Esophagus muscularis mucosa (tissue), 4 donors: ENCODE measurements at regions not wholly inside any gene's neighbourhood (a gene's known extent, or its start where the extent isn't known, plus 50 kb on each side); places are given as distances from the start of the nearest gene placed in this dataset.

Source experiments
- EP300 ChIP-seq: sonication (generic); formaldehyde crosslinking; IDR thresholded peaks from one replicate; pipeline ENCODE4 v1.6.1; 2017; ENCODE audit warnings: antibody characterized with exemption
- POLR2A ChIP-seq: fragments of 450-650 bp; IDR thresholded peaks from one replicate; pipeline ENCODE4 v1.6.1; 2017; ENCODE audit warnings: antibody characterized with exemption, moderate library complexity, mild to moderate bottlenecking, low read depth
- POLR2AphosphoS5 ChIP-seq, 2 donors: sonication (generic); formaldehyde crosslinking; IDR thresholded peaks; one replicate each; pipeline ENCODE4 v1.6.1; 2017; ENCODE audit warnings: antibody characterized with exemption in 2 of 2
- TF ChIP-seq, protein P1 (sequence below), 3 experiments: fragments of 200-600 bp in 2 of 3; fragments of 450-650 bp in 1 of 3; sonication (generic) in 2 of 3; IDR thresholded peaks; one replicate each; pipeline ENCODE4 v1.5.1; 2017 to 2019; ENCODE audit warnings: antibody characterized with exemption in 3 of 3, mild to moderate bottlenecking in 2 of 3, moderate library complexity in 1 of 3

DNA sequence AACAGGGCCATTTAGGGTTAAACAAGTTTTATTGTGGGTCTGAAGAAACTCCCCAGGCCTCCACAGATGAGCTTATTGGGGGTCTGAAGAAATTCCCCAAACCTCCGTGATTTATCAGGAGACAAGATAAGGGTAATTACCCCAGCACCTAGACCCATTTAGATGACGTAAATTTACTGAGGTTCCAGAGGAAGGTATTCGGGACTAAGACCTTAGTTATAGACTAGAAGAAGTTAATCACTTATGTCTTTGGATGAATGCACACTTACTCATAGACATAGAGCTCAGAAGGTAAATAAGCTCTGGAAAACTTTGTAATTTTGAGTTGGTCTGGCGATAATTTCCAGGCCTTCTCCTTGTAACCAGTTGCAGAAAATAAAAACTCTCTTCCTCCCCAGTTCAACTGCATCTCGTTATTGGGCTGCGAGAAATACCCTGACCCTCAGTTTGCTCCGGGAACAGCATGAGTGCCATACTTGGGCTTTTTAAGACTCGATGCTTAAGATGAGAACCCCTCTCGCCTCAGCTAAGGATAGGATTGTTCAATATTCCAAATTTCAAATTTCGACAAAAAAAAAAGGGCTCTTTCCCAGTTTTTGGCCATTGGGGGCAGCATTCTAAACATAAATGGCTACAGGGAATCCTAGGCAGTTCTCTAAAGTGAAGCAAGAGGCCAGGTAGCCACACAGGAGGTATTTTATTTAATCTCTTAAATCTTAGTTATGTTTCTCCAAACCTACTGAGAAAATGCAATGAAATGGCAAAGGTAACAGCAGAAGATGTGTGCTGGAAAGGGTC lies 74.7 kb upstream of the PFKP start:
- TF ChIP-seq, protein P1, sequence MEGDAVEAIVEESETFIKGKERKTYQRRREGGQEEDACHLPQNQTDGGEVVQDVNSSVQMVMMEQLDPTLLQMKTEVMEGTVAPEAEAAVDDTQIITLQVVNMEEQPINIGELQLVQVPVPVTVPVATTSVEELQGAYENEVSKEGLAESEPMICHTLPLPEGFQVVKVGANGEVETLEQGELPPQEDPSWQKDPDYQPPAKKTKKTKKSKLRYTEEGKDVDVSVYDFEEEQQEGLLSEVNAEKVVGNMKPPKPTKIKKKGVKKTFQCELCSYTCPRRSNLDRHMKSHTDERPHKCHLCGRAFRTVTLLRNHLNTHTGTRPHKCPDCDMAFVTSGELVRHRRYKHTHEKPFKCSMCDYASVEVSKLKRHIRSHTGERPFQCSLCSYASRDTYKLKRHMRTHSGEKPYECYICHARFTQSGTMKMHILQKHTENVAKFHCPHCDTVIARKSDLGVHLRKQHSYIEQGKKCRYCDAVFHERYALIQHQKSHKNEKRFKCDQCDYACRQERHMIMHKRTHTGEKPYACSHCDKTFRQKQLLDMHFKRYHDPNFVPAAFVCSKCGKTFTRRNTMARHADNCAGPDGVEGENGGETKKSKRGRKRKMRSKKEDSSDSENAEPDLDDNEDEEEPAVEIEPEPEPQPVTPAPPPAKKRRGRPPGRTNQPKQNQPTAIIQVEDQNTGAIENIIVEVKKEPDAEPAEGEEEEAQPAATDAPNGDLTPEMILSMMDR (IDR thresholded peaks at IDR 0.05) = no peak
- no peak for TF ChIP-seq POLR2A
- no peak for TF ChIP-seq POLR2AphosphoS5 (IDR thresholded peaks at IDR 0.05)
- no peak for TF ChIP-seq EP300
